Heart left ventricle (tissue), 13 donors: ENCODE measurements at regions not wholly inside any gene's neighbourhood (a gene's known extent, or its start where the extent isn't known, plus 50 kb on each side); places are given as distances from the start of the nearest gene placed in this dataset.

Experiments
- POLR2A ChIP-seq, 2 donors: fragments of 450-650 bp; IDR thresholded peaks; one replicate each; pipeline ENCODE4 v1.6.1; 2017; ENCODE audit warnings: antibody characterized with exemption in 2 of 2, mild to moderate bottlenecking in 2 of 2, moderate library complexity in 2 of 2
- TF ChIP-seq, protein P1 (sequence below), 12 donors: fragments of 200-600 bp; sonication (generic) in 4 of 12; IDR thresholded peaks; one replicate each; pipeline versions ENCODE4 v1.5.0 to v1.8.0; 2018 to 2022; ENCODE audit warnings: antibody characterized with exemption in 12 of 12, mild to moderate bottlenecking in 5 of 12
- donor health status: ischemic (EF 13 %, LVEDD 7.1; RV severe dilation, severe dysfunction).
- donor health status: DM: no; HTN: yes; CAD: no.
- donor health status: DM: no; HTN: no; CAD: no.
- donor health status: ischemic (EF 25% LVEDD 6.9; RV normal size, moderate dysfunction).
- donor health status: ischemic (EF 25% LVEDD 5.7; RV mildly dilated, moderate dysfunction).
- donor health status: ischemic (EF 35%, LVEDD 5.7; RV mildly dilated, moderate dysfunction).
- donor health status: nonischemic (EF 11% LVEDD 7.7; RV severe dilation, severe dysfunction).
- donor health status: DM: yes; HTN: yes; CAD: no.
- donor health status: PGD.
- donor health status: ischemic (EF 29% LVEDD 5.4; RV normal size, mild dysfunction).
- donor health status: nonischemic (EF 23%, LVEDD 6.1; RV moderate dilation, normal function).

DNA sequence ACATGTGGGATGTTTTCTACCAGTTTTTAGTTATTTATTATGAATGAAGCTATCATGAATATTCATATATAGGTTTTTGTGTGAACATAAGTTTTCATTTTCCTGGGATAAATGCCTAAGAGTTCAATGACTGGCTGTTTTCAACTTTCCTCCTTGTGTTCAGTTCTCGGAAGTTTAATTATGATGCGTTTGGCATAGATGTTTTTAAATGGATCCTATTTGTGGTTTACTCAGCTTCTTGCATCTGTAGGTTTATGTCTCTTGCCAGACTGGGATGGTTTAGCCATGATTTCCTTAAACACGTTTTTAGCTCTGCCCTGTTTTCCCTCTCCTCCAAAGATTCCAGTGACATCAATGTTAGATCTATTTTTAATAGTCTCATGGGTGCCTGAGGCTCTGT lies 411.1 kb upstream of the CDH4 start:
- TF ChIP-seq POLR2A (IDR thresholded peaks at IDR 0.05) = no peak
- TF ChIP-seq, protein P1, sequence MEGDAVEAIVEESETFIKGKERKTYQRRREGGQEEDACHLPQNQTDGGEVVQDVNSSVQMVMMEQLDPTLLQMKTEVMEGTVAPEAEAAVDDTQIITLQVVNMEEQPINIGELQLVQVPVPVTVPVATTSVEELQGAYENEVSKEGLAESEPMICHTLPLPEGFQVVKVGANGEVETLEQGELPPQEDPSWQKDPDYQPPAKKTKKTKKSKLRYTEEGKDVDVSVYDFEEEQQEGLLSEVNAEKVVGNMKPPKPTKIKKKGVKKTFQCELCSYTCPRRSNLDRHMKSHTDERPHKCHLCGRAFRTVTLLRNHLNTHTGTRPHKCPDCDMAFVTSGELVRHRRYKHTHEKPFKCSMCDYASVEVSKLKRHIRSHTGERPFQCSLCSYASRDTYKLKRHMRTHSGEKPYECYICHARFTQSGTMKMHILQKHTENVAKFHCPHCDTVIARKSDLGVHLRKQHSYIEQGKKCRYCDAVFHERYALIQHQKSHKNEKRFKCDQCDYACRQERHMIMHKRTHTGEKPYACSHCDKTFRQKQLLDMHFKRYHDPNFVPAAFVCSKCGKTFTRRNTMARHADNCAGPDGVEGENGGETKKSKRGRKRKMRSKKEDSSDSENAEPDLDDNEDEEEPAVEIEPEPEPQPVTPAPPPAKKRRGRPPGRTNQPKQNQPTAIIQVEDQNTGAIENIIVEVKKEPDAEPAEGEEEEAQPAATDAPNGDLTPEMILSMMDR (IDR thresholded peaks at IDR 0.05) = no peak
